Panc1 (cell line): ENCODE measurements at regions not wholly inside any gene's neighbourhood (a gene's known extent, or its start where the extent isn't known, plus 50 kb on each side); places are given as distances from the start of the nearest gene placed in this dataset.
"Not testable (repeated sequence)": the region's sequence is repeated elsewhere in the genome, so short reads cannot be mapped to it uniquely, and the experiment has no call there.

Experiments used
- ATAC-seq: fragments of 200-7000 bp; cut with Tn5 transposase; 2 replicates; pipeline ENCODE4 v1.9.1; 2020; ENCODE audit warnings: mild to moderate bottlenecking, moderate library complexity
- BruUV-seq: library from RNA; stranded (reverse); fragments of 400-500 nt; replicated peaks from 2 replicates; lab custom pipeline; 2021; lab: Mats Ljungman, UMichigan
- CTCF ChIA-PET: fragments of 300-600 bp; sonication (Branson Sonifier 250); formaldehyde crosslinking; loops from one replicate; lab custom pipeline; 2022; ENCODE audit warnings: antibody characterized with exemption; lab: Charles Lee
- POLR2A ChIA-PET: fragments of 300-600 bp; sonication (Branson Sonifier 250); formaldehyde crosslinking; loops from one replicate; lab custom pipeline; 2022; ENCODE audit warnings: antibody characterized with exemption; lab: Charles Lee
- DNase-seq: peaks from one replicate; pipeline ENCODE4 v3.0.0-alpha.2; 2010; ENCODE audit warnings: low read depth, low spot score
- H3K27ac ChIP-seq: 2 replicates; pipeline ENCODE4 v1.5.1; 2011; ENCODE audit warnings: mild to moderate bottlenecking, low read length, inconsistent platforms
- H3K27me3 ChIP-seq: fragments of 200-500 bp; sonication (Bioruptor generic); 2 replicates; pipeline ENCODE4 v1.6.0; 2014; ENCODE audit warnings: low read length, inconsistent platforms; ENCODE audit not compliant: control insufficient read depth, insufficient read depth
- H3K36me3 ChIP-seq: fragments of 200-500 bp; sonication (Bioruptor generic); 2 replicates; pipeline ENCODE4 v1.5.1; 2014; ENCODE audit warnings: inconsistent platforms, mild to moderate bottlenecking, low read length, moderate library complexity; ENCODE audit not compliant: control insufficient read depth, insufficient read depth
- H3K4me1 ChIP-seq: 2 replicates; pipeline ENCODE4 v1.5.1; 2011; ENCODE audit warnings: inconsistent platforms, mild to moderate bottlenecking, low read length, moderate library complexity; ENCODE audit not compliant: control insufficient read depth, insufficient read depth
- H3K4me3 ChIP-seq, 2 experiments: 2 replicates each; pipeline ENCODE4 v1.5.1; 2011 to 2012; ENCODE audit warnings: low read depth in 2 of 2, low read length in 2 of 2, mild to moderate bottlenecking in 2 of 2, inconsistent platforms in 1 of 2, moderate library complexity in 1 of 2
- H3K9me3 ChIP-seq: fragments of 200-500 bp; sonication (Bioruptor generic); 2 replicates; pipeline ENCODE4 v1.5.1; 2014; ENCODE audit warnings: low read depth, mild to moderate bottlenecking, inconsistent platforms, low read length, moderate library complexity; ENCODE audit not compliant: control insufficient read depth, insufficient read depth
- POLR2AphosphoS5 ChIP-seq: IDR thresholded peaks from 2 replicates; pipeline ENCODE4 v1.6.1; 2012; ENCODE audit warnings: mild to moderate bottlenecking, low read depth, low read length, moderate library complexity
- SIN3A ChIP-seq: IDR thresholded peaks from 2 replicates; pipeline ENCODE4 v1.6.1; 2012; ENCODE audit warnings: low read depth, mild to moderate bottlenecking, low read length, moderate library complexity, borderline replicate concordance; ENCODE audit not compliant: insufficient read depth
- TCF7L2 ChIP-seq: IDR thresholded peaks from 2 replicates; pipeline ENCODE4 v1.6.1; 2011; ENCODE audit warnings: mild to moderate bottlenecking, low read depth, low read length, inconsistent platforms
- in situ Hi-C: cut with HindIII; loops from 2 replicates; pipeline ENCODE4 v1.10.0; 2016; ENCODE audit warnings: low sequenced_read_pairs, low pct_unique_long_range_greater_than_20kb
- intact Hi-C: fragments of 100-400 bp; cut with micrococcal nuclease; formaldehyde crosslinking; loops from one replicate; pipeline ENCODE4 v1.10.0; 2022; ENCODE audit not compliant: unreplicated experiment
- TF ChIP-seq, protein P1 (sequence below): fragments of 450-650 bp; IDR thresholded peaks from 2 replicates; pipeline ENCODE4 v1.5.1; 2017; ENCODE audit warnings: mild to moderate bottlenecking
- TF ChIP-seq, protein P2 (sequence below), 2 experiments: IDR thresholded peaks; 2 replicates each; pipeline ENCODE4 v1.6.1; 2011 to 2012; ENCODE audit warnings: low read depth in 2 of 2, control low read depth in 1 of 2, low read length in 1 of 2, mild to moderate bottlenecking in 1 of 2, moderate library complexity in 1 of 2; ENCODE audit not compliant: insufficient read depth in 1 of 2

DNA sequence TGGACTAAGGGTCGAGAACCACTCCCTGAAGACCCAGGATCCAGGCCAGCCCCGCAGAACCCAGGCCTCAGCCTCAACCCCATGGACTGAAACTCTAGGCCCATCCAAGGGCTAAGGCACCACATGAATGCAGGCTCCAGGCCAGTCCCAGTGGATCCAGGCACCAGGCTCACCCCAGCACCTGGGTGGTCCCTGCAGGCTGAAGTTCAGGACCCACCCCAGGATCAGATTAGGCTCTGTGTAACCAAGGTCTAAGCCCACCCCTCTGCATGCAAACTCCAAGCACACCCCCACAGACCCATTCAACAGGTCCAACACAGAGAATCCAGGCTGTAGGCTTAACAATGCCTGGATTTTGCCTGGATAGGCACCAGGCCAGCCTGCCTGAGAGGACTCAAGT lies 1876.2 kb downstream of the PCDH9 start:
- BruUV-seq = no TSS peak
- no peak overlapping the region for H3K27ac ChIP-seq
- no peaks in the 10 kb centered on the region for H3K9me3 ChIP-seq
- DNase-seq = no peak
- TF ChIP-seq POLR2AphosphoS5 (no peak), TCF7L2 (no peak), SIN3A (no peak)
- TF ChIP-seq, protein P1, sequence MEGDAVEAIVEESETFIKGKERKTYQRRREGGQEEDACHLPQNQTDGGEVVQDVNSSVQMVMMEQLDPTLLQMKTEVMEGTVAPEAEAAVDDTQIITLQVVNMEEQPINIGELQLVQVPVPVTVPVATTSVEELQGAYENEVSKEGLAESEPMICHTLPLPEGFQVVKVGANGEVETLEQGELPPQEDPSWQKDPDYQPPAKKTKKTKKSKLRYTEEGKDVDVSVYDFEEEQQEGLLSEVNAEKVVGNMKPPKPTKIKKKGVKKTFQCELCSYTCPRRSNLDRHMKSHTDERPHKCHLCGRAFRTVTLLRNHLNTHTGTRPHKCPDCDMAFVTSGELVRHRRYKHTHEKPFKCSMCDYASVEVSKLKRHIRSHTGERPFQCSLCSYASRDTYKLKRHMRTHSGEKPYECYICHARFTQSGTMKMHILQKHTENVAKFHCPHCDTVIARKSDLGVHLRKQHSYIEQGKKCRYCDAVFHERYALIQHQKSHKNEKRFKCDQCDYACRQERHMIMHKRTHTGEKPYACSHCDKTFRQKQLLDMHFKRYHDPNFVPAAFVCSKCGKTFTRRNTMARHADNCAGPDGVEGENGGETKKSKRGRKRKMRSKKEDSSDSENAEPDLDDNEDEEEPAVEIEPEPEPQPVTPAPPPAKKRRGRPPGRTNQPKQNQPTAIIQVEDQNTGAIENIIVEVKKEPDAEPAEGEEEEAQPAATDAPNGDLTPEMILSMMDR = no peak
- TF ChIP-seq, protein P2, sequence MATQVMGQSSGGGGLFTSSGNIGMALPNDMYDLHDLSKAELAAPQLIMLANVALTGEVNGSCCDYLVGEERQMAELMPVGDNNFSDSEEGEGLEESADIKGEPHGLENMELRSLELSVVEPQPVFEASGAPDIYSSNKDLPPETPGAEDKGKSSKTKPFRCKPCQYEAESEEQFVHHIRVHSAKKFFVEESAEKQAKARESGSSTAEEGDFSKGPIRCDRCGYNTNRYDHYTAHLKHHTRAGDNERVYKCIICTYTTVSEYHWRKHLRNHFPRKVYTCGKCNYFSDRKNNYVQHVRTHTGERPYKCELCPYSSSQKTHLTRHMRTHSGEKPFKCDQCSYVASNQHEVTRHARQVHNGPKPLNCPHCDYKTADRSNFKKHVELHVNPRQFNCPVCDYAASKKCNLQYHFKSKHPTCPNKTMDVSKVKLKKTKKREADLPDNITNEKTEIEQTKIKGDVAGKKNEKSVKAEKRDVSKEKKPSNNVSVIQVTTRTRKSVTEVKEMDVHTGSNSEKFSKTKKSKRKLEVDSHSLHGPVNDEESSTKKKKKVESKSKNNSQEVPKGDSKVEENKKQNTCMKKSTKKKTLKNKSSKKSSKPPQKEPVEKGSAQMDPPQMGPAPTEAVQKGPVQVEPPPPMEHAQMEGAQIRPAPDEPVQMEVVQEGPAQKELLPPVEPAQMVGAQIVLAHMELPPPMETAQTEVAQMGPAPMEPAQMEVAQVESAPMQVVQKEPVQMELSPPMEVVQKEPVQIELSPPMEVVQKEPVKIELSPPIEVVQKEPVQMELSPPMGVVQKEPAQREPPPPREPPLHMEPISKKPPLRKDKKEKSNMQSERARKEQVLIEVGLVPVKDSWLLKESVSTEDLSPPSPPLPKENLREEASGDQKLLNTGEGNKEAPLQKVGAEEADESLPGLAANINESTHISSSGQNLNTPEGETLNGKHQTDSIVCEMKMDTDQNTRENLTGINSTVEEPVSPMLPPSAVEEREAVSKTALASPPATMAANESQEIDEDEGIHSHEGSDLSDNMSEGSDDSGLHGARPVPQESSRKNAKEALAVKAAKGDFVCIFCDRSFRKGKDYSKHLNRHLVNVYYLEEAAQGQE (IDR thresholded peaks at IDR 0.05; ENCODE audit: insufficient read depth in 1 of 2, low read depth in 2 of 2, low read length in 1 of 2) = no peak
- ChIA-PET POLR2A (no interaction called here), CTCF (no interaction called here)
- no peaks in the 10 kb centered on the region for H3K4me1 ChIP-seq
- intact Hi-C loops (no loop called here), in situ Hi-C loops (no loop called here)
- no peaks in the 10 kb centered on the region for H3K36me3 ChIP-seq
- no peak for ATAC-seq
- H3K4me3 ChIP-seq = no peak overlapping the region
- no peaks in the 10 kb centered on the region for H3K27me3 ChIP-seq

DNA sequence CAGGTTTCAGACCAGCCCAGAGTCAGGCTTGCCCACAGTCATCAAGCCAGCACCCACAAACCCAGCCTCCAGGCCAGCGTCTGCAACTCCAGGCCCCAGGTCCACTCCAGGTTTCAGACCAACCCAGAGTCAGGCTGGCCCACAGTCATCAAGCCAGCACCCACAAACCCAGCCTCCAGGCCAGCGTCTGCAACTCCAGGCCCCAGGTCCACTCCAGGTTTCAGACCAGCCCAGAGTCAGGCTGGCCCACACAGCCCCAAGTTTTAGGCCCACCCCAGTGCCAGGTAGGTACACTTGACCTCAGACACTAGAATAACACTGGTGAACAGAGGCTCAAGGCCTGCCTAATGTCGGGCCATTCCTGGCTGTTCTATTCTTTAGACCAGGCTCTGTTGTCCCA lies 1877.0 kb downstream of the PCDH9 start:
- BruUV-seq, H3K4me1 ChIP-seq, DNase-seq, H3K27ac ChIP-seq, POLR2A ChIA-PET, H3K27me3 ChIP-seq, ATAC-seq, in situ Hi-C loops, H3K9me3 ChIP-seq, H3K4me3 ChIP-seq, intact Hi-C loops, H3K36me3 ChIP-seq, CTCF ChIA-PET: not testable (repeated sequence)

DNA sequence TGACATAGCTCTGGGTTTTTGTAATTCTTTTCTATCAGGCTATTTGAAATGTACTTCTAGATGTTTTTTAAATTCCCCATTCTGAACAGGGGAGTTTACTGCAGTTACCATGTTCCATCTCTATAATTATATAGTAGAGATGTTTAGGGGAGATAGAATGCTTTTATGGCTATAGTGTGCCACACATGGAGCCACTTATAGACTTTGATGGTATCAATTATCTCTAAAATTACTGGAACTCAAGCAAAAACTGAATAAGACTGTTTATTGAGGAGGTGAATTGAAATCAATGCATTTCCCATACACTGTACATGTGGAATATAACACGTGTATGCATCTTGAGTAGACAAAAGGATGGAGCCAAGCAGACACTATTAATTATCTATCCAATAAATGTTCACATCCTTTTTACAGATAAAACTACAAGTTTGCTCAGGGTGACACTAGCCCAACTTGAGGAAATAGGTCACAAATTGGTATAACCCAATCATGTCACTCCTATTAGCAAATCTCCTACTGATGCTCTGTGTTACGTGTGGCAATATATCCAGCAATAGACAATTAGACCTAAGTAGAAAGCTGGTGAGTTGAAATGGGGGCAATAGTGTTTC lies 1882.6 kb downstream of the PCDH9 start:
- H3K4me3 ChIP-seq = no peak overlapping the region
- BruUV-seq = no TSS peak
- CTCF ChIA-PET = no interaction called here
- POLR2A ChIA-PET = no interaction called here
- ATAC-seq (no peak), DNase-seq (no peak)
- H3K9me3 ChIP-seq = no peaks in the 10 kb centered on the region
- TF ChIP-seq, protein P1 = no peak
- TF ChIP-seq POLR2AphosphoS5 = no peak
- no peak for TF ChIP-seq TCF7L2
- TF ChIP-seq SIN3A = no peak
- TF ChIP-seq, protein P2 (IDR thresholded peaks at IDR 0.05; ENCODE audit: insufficient read depth in 1 of 2, low read depth in 2 of 2, low read length in 1 of 2) = no peak
- no peaks in the 10 kb centered on the region for H3K4me1 ChIP-seq
- no peaks in the 10 kb centered on the region for H3K27me3 ChIP-seq
- intact Hi-C loops (no loop called here), in situ Hi-C loops (no loop called here)
- no peak overlapping the region for H3K27ac ChIP-seq
- no peaks in the 10 kb centered on the region for H3K36me3 ChIP-seq
